Panc1 (cell line): ENCODE measurements at regions not wholly inside any gene's neighbourhood (a gene's known extent, or its start where the extent isn't known, plus 50 kb on each side); places are given as distances from the start of the nearest gene placed in this dataset.

ENCODE experiments used
- POLR2AphosphoS5 ChIP-seq: IDR thresholded peaks from 2 replicates; pipeline ENCODE4 v1.6.1; 2012; ENCODE audit warnings: mild to moderate bottlenecking, low read depth, low read length, moderate library complexity
- SIN3A ChIP-seq: IDR thresholded peaks from 2 replicates; pipeline ENCODE4 v1.6.1; 2012; ENCODE audit warnings: low read depth, mild to moderate bottlenecking, low read length, moderate library complexity, borderline replicate concordance; ENCODE audit not compliant: insufficient read depth
- TCF7L2 ChIP-seq: IDR thresholded peaks from 2 replicates; pipeline ENCODE4 v1.6.1; 2011; ENCODE audit warnings: mild to moderate bottlenecking, low read depth, low read length, inconsistent platforms
- TF ChIP-seq, protein P1 (sequence below): fragments of 450-650 bp; IDR thresholded peaks from 2 replicates; pipeline ENCODE4 v1.5.1; 2017; ENCODE audit warnings: mild to moderate bottlenecking

DNA sequence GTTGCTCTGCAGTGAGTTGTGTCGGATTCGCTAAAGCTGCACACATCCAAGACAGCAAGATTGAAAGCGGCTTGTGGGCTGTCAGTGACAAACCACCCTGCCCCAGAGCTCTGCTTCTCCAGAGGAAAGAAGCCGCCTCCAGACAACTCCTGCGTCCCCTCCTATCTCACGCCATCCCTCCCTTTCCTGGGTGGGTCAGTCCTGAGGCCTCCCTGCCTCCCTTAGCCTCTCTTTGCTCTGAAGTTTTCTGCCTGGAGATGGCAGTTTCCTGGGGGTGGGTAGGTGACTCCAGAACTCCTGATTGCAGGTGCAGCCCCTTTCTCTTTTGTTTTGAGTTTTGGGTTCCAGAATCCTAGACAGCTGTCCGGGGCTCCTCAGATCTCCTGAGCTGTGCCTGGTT lies 78.7 kb downstream of the EMX2 start:
- TF ChIP-seq, protein P1, sequence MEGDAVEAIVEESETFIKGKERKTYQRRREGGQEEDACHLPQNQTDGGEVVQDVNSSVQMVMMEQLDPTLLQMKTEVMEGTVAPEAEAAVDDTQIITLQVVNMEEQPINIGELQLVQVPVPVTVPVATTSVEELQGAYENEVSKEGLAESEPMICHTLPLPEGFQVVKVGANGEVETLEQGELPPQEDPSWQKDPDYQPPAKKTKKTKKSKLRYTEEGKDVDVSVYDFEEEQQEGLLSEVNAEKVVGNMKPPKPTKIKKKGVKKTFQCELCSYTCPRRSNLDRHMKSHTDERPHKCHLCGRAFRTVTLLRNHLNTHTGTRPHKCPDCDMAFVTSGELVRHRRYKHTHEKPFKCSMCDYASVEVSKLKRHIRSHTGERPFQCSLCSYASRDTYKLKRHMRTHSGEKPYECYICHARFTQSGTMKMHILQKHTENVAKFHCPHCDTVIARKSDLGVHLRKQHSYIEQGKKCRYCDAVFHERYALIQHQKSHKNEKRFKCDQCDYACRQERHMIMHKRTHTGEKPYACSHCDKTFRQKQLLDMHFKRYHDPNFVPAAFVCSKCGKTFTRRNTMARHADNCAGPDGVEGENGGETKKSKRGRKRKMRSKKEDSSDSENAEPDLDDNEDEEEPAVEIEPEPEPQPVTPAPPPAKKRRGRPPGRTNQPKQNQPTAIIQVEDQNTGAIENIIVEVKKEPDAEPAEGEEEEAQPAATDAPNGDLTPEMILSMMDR, result no peak
- TF ChIP-seq POLR2AphosphoS5 (no peak), SIN3A (no peak), TCF7L2 (no peak)
